Glutamatergic neuron (in vitro differentiated cells): ENCODE measurements at regions not wholly inside any gene's neighbourhood (a gene's known extent, or its start where the extent isn't known, plus 50 kb on each side); places are given as distances from the start of the nearest gene placed in this dataset.

Source experiments
- DNase-seq: peaks from one replicate; pipeline ENCODE4 v3.0.0; 2022
- H3K27ac Mint-ChIP-seq: one replicate; pipeline ENCODE4 v1.8.0; 2020; ENCODE audit warnings: mild to moderate bottlenecking, mixed read lengths, inconsistent platforms; ENCODE audit not compliant: unreplicated experiment
- H3K27me3 Mint-ChIP-seq: one replicate; pipeline ENCODE4 v1.8.0; 2020; ENCODE audit warnings: mild to moderate bottlenecking, moderate library complexity, mixed read lengths, inconsistent platforms; ENCODE audit not compliant: unreplicated experiment
- H3K36me3 Mint-ChIP-seq: one replicate; pipeline ENCODE4 v1.8.0; 2020; ENCODE audit warnings: mild to moderate bottlenecking, mixed read lengths, inconsistent platforms; ENCODE audit not compliant: unreplicated experiment
- H3K4me1 Mint-ChIP-seq: one replicate; pipeline ENCODE4 v1.8.0; 2020; ENCODE audit warnings: mild to moderate bottlenecking, low read depth, mixed read lengths, inconsistent platforms; ENCODE audit not compliant: unreplicated experiment
- H3K4me3 Mint-ChIP-seq: one replicate; pipeline ENCODE4 v1.8.0; 2020; ENCODE audit warnings: mild to moderate bottlenecking, mixed read lengths, inconsistent platforms; ENCODE audit not compliant: unreplicated experiment
- H3K9me3 Mint-ChIP-seq: one replicate; pipeline ENCODE4 v1.8.0; 2020; ENCODE audit warnings: mild to moderate bottlenecking, moderate library complexity, mixed read lengths, inconsistent platforms; ENCODE audit not compliant: unreplicated experiment
- TF ChIP-seq, protein P1 (sequence below): fragments of 200-600 bp; sonication (generic); IDR thresholded peaks from one replicate; pipeline ENCODE4 v1.5.0; 2021; ENCODE audit not compliant: partially characterized antibody, unreplicated experiment

DNA sequence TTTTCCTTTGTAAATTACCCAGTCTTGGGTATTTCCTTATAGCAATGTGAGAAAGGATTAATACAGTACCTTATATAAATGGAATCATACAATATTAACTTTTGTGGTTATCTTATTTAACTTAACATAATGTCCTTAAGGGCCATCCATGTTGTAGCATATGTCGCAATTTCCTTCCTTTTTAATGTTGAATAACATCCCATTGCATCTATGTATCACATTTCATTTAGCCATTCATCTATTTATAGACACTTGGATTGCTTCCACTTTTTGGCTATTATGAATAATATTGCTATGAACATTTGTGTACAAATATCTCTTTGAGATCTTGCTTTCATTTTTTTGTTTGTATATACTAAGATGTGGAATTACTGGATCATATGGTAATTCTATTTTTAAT, 342.2 kb downstream of the PDCD6IP start:
- peaks cover 27% of the 10 kb centered on the region for H3K4me1 Mint-ChIP-seq
- H3K27me3 Mint-ChIP-seq: peaks cover 4% of the 10 kb centered on the region
- H3K27ac Mint-ChIP-seq: no peak overlapping the region
- peaks cover 5% of the 10 kb centered on the region for H3K36me3 Mint-ChIP-seq
- peaks cover 5% of the 10 kb centered on the region for H3K9me3 Mint-ChIP-seq
- TF ChIP-seq, protein P1, sequence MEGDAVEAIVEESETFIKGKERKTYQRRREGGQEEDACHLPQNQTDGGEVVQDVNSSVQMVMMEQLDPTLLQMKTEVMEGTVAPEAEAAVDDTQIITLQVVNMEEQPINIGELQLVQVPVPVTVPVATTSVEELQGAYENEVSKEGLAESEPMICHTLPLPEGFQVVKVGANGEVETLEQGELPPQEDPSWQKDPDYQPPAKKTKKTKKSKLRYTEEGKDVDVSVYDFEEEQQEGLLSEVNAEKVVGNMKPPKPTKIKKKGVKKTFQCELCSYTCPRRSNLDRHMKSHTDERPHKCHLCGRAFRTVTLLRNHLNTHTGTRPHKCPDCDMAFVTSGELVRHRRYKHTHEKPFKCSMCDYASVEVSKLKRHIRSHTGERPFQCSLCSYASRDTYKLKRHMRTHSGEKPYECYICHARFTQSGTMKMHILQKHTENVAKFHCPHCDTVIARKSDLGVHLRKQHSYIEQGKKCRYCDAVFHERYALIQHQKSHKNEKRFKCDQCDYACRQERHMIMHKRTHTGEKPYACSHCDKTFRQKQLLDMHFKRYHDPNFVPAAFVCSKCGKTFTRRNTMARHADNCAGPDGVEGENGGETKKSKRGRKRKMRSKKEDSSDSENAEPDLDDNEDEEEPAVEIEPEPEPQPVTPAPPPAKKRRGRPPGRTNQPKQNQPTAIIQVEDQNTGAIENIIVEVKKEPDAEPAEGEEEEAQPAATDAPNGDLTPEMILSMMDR: no peak
- no peak overlapping the region for H3K4me3 Mint-ChIP-seq
- no peak for DNase-seq

DNA sequence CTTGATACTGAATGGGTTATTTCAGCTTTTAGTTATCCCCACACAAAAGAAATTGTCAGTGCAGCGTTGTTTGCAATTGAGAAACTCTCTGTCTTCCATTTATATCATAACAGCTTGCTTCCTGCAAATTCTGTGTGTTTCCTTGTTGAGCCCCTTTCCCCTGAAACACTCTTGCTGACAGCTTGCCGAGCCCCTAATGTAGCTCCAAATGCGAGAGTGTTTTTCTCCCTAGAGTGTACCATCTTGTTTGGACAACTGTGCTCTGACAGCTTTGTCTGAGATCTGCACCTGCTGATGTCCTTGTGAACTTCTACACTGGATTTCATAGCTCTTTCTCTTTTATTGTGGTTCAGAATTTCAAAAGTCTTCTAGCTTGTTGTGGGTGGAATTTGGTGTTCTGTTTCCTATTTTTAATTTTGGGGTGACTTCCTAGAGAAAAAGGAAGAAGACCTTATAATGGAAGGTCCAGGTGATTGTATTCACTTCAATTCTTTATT, 343.5 kb downstream of the PDCD6IP start:
- Mint-ChIP-seq H3K36me3 (peaks cover 5% of the 10 kb centered on the region), H3K27ac (peak overlapping the region; percentile 86), H3K27me3 (peaks cover 4% of the 10 kb centered on the region), H3K9me3 (peaks cover 5% of the 10 kb centered on the region), H3K4me3 (peak overlapping the region; percentile 44), H3K4me1 (peaks cover 34% of the 10 kb centered on the region)
- TF ChIP-seq, protein P1: no peak
- DNase-seq: peak; percentile 21

- Mint-ChIP-seq H3K36me3 (no peaks in the 10 kb centered on the region), H3K4me1 (peaks cover 30% of the 10 kb centered on the region), H3K27me3 (peaks cover 4% of the 10 kb centered on the region), H3K4me3 (no peak overlapping the region), H3K9me3 (peaks cover 5% of the 10 kb centered on the region), H3K27ac (peak overlapping the region; percentile 24)
- DNase-seq: no peak
- TF ChIP-seq, protein P1: no peak
Observed at GRCh38 chr3:34145796-34146195, 347.4 kb downstream of the PDCD6IP start.

DNA sequence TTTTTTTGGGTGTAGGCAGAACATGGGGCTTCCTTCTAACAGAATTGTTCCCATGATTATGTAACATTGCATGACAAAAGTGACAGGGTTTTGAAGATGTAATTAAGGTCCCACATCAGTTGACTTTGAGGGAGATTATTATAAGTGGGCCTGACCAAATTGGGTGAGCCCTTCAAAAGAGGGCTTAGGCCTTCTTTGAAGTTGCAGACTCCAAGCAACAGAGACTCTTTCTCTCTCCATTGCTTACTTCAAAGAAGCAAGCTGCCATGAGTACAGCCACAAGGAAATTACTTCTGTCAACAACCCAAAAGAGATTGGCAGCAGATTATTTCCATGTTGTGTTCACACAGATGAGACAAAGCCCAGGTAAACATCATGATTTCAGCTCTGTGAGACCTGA, 348.2 kb downstream of the PDCD6IP start:
- Mint-ChIP-seq H3K9me3 (peaks cover 5% of the 10 kb centered on the region), H3K27me3 (peaks cover 4% of the 10 kb centered on the region), H3K36me3 (no peaks in the 10 kb centered on the region), H3K27ac (no peak overlapping the region), H3K4me3 (no peak overlapping the region), H3K4me1 (peaks cover 27% of the 10 kb centered on the region)
- TF ChIP-seq, protein P1: no peak
- no peak for DNase-seq

- H3K27me3 Mint-ChIP-seq: no peaks in the 10 kb centered on the region
- no peak overlapping the region for H3K4me3 Mint-ChIP-seq
- H3K27ac Mint-ChIP-seq: no peak overlapping the region
- no peaks in the 10 kb centered on the region for H3K9me3 Mint-ChIP-seq
- H3K4me1 Mint-ChIP-seq: peaks cover 12% of the 10 kb centered on the region
- DNase-seq: no peak
- TF ChIP-seq, protein P1: no peak
- no peaks in the 10 kb centered on the region for H3K36me3 Mint-ChIP-seq
Observed at GRCh38 chr3:34150992-34151391, 352.6 kb downstream of the PDCD6IP start.
